BJ (cell line): ENCODE measurements at regions not wholly inside any gene's neighbourhood (a gene's known extent, or its start where the extent isn't known, plus 50 kb on each side); places are given as distances from the start of the nearest gene placed in this dataset.

ENCODE experiments used
- CTCF ChIA-PET: fragments of 350-600 bp; formaldehyde crosslinking; extraction: SDS; loops from one replicate; lab custom pipeline; 2021; ENCODE audit warnings: antibody characterized with exemption, inconsistent platforms; lab: Yijun Ruan, JAX
- POLR2A ChIA-PET: fragments of 300-600 bp; sonication (Branson Sonifier 250); formaldehyde crosslinking; extraction: SDS; loops from one replicate; lab custom pipeline; 2021; ENCODE audit warnings: antibody characterized with exemption; lab: Charles Lee
- DNase-seq: peaks from one replicate; pipeline ENCODE4 v3.0.0-alpha.2; 2011; ENCODE audit warnings: low read depth
- H3K27me3 ChIP-seq: 2 replicates; pipeline ENCODE4 v1.6.0; 2011; ENCODE audit warnings: low read length; ENCODE audit not compliant: control insufficient read depth, insufficient read depth
- H3K36me3 ChIP-seq: 2 replicates; pipeline ENCODE4 v1.5.1; 2011; ENCODE audit warnings: low read length; ENCODE audit not compliant: control insufficient read depth, insufficient read depth
- H3K4me3 ChIP-seq: 2 replicates; pipeline ENCODE4 v1.5.1; 2011; ENCODE audit warnings: low read depth, mild to moderate bottlenecking, control low read depth, low read length
- TF ChIP-seq, protein P1 (sequence below): IDR thresholded peaks from 2 replicates; pipeline ENCODE4 v1.5.1; 2011; ENCODE audit warnings: low read depth, mild to moderate bottlenecking, control low read depth, inconsistent platforms, low read length, moderate library complexity; ENCODE audit not compliant: insufficient read depth

DNA sequence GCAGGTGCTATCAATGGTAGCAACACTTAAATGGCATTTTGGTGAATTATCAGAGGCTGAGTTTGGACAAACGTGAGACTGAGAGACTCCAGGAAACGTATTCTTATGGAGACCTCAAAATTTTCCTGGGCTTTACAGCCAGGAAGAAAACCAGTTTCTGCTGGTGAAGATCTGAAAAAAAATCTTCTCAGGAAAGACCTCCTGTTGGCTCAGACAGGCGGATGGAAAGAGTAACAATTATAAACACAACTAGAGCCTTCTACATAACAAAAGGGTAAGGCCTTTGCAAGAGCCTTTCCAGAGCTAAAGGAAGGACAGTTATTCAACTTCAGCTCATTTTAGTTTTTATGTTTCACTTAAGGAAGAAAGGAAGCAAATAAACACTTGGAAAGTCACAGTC lies 274.4 kb downstream of the THBS2 start:
- Histone ChIP-seq H3K27me3 (no peaks in the 10 kb centered on the region), H3K36me3 (no peaks in the 10 kb centered on the region), H3K4me3 (no peak overlapping the region)
- ChIA-PET CTCF (no interaction called here), POLR2A (no interaction called here)
- TF ChIP-seq, protein P1, sequence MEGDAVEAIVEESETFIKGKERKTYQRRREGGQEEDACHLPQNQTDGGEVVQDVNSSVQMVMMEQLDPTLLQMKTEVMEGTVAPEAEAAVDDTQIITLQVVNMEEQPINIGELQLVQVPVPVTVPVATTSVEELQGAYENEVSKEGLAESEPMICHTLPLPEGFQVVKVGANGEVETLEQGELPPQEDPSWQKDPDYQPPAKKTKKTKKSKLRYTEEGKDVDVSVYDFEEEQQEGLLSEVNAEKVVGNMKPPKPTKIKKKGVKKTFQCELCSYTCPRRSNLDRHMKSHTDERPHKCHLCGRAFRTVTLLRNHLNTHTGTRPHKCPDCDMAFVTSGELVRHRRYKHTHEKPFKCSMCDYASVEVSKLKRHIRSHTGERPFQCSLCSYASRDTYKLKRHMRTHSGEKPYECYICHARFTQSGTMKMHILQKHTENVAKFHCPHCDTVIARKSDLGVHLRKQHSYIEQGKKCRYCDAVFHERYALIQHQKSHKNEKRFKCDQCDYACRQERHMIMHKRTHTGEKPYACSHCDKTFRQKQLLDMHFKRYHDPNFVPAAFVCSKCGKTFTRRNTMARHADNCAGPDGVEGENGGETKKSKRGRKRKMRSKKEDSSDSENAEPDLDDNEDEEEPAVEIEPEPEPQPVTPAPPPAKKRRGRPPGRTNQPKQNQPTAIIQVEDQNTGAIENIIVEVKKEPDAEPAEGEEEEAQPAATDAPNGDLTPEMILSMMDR, result no peak
- DNase-seq, result no peak

DNA sequence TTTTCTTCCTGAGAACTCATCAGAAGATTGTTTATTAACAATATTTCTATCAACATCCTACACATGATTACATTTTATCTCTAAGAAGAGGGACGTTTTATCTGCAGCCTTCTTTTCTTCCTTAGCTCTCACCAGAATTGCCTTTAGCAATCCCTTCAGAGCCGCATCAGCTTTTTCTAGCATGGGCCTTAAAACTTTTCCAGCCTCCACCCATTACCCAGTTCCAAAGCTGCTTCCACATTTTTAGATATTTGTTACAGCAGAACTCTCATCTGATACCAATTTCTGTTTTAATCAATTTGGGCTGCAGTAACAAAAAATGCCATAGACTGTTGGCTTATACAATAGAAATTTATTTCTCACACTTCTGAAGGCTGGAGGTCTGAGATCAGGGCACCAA lies 281.5 kb downstream of the THBS2 start:
- DNase-seq, result no peak
- Histone ChIP-seq H3K36me3 (no peaks in the 10 kb centered on the region), H3K4me3 (no peak overlapping the region), H3K27me3 (no peaks in the 10 kb centered on the region)
- ChIA-PET CTCF (interaction anchor here (1.3 kb wide), 1 partner anchor 15 kb away, joined by 4 read pairs; no protein-coding TSS in a partner anchor), POLR2A (no interaction called here)
- TF ChIP-seq, protein P1, result no peak

DNA sequence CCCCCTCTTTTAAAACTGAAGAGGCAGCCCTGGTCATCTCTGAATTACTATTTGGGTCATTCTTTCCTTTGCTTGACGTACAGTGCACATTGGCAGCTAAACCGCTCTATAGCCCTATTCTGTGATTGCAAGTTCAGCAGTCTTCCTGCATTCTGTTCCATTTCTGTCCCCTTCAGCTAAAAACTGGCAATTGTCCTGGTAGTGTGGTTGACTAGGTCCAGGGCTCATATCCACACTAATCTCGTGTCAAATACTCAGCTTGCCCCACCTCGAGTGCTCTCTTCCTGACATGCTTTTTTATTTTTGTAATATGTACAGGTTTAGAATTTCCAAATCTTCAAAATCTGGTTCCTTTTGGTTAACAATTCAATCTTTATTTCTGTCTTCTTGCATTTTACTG lies 282.1 kb downstream of the THBS2 start:
- TF ChIP-seq, protein P1, result no peak
- H3K4me3 ChIP-seq, result no peak overlapping the region
- ChIA-PET POLR2A (no interaction called here), CTCF (interaction anchor here (1.3 kb wide), 1 partner anchor 14 kb away, joined by 4 read pairs; no protein-coding TSS in a partner anchor)
- no peaks in the 10 kb centered on the region for H3K36me3 ChIP-seq
- H3K27me3 ChIP-seq, result no peaks in the 10 kb centered on the region
- no peak for DNase-seq

DNA sequence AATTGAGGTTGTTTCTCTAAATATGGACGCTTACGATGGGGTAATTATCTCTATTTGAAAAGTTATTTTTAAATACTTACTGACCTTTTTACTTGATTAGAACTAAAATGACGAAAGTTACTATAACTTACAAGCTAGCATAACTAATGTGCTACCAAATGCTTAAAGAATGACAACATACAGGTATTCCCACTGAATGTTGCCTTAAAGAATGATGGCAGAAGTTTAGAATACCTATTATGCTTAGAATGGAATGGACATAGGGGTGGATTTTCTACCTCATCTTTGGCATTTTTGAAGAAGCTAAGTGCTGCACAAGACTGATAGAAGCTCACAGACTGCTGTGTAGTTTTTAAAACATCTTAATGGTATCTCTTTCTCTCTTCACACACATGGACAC lies 284.8 kb downstream of the THBS2 start:
- ChIA-PET CTCF (no interaction called here), POLR2A (no interaction called here)
- no peaks in the 10 kb centered on the region for H3K36me3 ChIP-seq
- no peaks in the 10 kb centered on the region for H3K27me3 ChIP-seq
- H3K4me3 ChIP-seq, result no peak overlapping the region
- no peak for DNase-seq
- TF ChIP-seq, protein P1, result no peak

DNA sequence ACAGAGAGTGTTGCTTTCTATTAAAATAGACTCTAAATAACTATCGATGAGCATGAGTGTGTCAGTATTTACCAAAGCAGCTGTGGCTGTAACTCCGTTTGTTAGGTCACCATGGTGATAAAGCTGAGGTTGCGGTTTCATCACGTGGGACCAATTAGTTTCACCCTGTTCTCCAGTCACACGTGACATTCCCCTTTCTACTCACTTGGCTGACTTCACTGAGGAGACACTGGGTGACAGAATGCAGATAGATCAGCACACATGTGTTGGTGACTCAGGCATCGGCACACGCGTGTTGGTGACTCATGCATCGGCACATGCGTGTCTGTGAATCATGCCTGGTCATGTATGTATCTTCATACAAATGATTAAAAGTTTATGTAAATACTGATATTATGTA lies 285.4 kb downstream of the THBS2 start:
- DNase-seq, result peak; percentile 97
- ChIA-PET CTCF (no interaction called here), POLR2A (no interaction called here)
- TF ChIP-seq, protein P1, result no peak
- Histone ChIP-seq H3K27me3 (no peaks in the 10 kb centered on the region), H3K36me3 (no peaks in the 10 kb centered on the region), H3K4me3 (no peak overlapping the region)
